Esophagus (tissue), 2 donors: ENCODE measurements at regions not wholly inside any gene's neighbourhood (a gene's known extent, or its start where the extent isn't known, plus 50 kb on each side); places are given as distances from the start of the nearest gene placed in this dataset.

Source experiments
- H3K27ac ChIP-seq, 2 donors: one replicate each; pipeline ENCODE4 v1.5.1; 2013; ENCODE audit warnings: low read depth in 2 of 2, mild to moderate bottlenecking in 2 of 2, inconsistent platforms in 1 of 2, low read length in 1 of 2, moderate library complexity in 1 of 2
- H3K27me3 ChIP-seq, 2 donors: one replicate each; pipeline ENCODE4 v1.6.1; 2013; ENCODE audit warnings: low read length in 2 of 2, control low read depth in 1 of 2, mild to moderate bottlenecking in 1 of 2; ENCODE audit not compliant: insufficient read depth in 2 of 2, control insufficient read depth in 1 of 2
- H3K36me3 ChIP-seq, 2 donors: one replicate each; pipeline ENCODE4 v1.6.1; 2013; ENCODE audit warnings: low read length in 1 of 2; ENCODE audit not compliant: control insufficient read depth in 2 of 2, insufficient read depth in 2 of 2
- H3K4me1 ChIP-seq, 2 donors: one replicate each; pipeline ENCODE4 v1.6.1; 2013; ENCODE audit warnings: low read length in 1 of 2; ENCODE audit not compliant: control insufficient read depth in 2 of 2, insufficient read depth in 2 of 2
- H3K4me3 ChIP-seq, 2 donors: one replicate each; pipeline ENCODE4 v1.5.1; 2013; ENCODE audit warnings: low read length in 2 of 2, mild to moderate bottlenecking in 2 of 2, low read depth in 1 of 2, moderate library complexity in 1 of 2
- H3K9me3 ChIP-seq, 2 donors: one replicate each; pipeline ENCODE4 v1.6.1; 2013; ENCODE audit warnings: mild to moderate bottlenecking in 2 of 2, low read depth in 1 of 2, low read length in 1 of 2, moderate library complexity in 1 of 2; ENCODE audit not compliant: control insufficient read depth in 2 of 2, insufficient read depth in 1 of 2
- WGBS, 2 donors: extraction: QIAGEN DNeasy Blood & Tissue Kit; methylation state at CpG; one replicate each; pipeline ENCODE4 v1.1.7; 2013; 5-methylcytosine and 5-hydroxymethylcytosine counted together
- donor health status: healthy with polysubstance abuse.
- donor health status: Bipolar disorder and iron deficiency.

DNA sequence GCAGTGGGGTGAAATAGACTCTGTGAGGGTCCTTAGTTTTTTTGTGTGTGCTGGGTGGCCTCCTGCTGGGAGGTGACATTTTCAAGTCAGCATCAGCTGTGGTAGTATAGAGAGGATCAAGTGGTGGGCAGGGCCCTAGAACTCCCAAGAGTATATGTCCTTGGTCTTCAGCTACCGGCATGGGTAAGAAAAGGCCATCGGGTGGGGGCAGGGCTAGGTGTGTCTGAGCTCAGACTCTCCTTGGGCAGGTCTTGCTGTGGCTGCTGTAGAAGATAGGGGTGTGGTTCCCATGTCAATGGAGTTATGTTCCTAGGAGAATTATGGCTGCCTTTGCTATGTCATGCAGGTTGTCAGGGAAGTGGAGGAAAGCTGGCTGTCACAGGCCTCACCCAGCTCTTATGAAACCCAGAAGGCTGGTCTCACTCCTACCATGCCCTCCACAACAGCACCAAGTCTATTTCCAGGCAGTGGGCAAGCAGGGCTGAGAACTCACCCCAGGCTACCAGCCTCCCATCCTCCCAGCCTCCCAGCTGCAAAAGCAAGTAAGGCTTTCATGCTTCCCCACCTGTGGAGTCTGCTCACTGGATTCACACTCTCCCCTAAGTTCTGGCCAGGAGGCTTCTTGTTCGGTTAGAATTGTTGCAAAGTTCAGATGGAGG, 130.6 kb upstream of the SOX1 start:
- H3K27me3 ChIP-seq: no peaks in the 10 kb centered on the region
- H3K27ac ChIP-seq: no peak overlapping the region
- H3K36me3 ChIP-seq: no peaks in the 10 kb centered on the region
- 77 to 87% methylated on average over 3 of the region's 3 CpGs for WGBS, 2 donors
- no peaks in the 10 kb centered on the region for H3K9me3 ChIP-seq
- H3K4me1 ChIP-seq: peaks cover 3 to 8% of the 10 kb centered on the region in 2 donors
- H3K4me3 ChIP-seq: no peak overlapping the region

DNA sequence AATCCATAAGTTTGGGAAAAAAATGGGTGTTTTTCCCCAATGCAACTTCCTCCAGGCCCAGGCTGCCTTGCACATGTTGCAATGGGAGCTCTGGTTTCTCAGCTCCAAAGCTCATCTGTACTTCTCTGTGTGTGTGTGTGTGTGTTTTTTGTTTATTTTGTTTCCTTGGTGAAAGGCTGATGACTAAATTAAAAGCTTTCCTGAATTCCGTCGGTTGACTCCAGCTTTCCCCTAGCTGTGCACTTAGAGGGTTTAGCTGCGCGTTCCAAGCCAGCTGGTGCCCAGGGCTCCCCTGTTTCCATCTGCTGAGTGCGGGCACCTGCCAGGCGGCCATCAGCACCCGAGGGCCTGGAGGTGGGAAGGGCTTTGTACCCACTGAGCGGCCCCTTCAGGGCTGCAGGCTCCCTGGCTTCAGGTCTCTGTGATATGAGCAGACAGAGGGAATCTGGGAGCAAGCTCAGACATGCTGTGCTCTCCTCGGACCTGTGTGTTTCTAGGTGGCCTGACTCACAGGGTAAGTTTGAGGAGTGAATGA, 129.1 kb upstream of the SOX1 start:
- H3K27ac ChIP-seq: peak overlapping the region; percentile 34 to 77
- H3K36me3 ChIP-seq: no peaks in the 10 kb centered on the region
- H3K9me3 ChIP-seq: no peaks in the 10 kb centered on the region
- 22 to 44% methylated on average over 9 of the region's 9 CpGs for WGBS, 2 donors
- no peaks in the 10 kb centered on the region for H3K27me3 ChIP-seq
- H3K4me3 ChIP-seq: no peak overlapping the region
- peaks cover 3 to 8% of the 10 kb centered on the region in 2 donors for H3K4me1 ChIP-seq

DNA sequence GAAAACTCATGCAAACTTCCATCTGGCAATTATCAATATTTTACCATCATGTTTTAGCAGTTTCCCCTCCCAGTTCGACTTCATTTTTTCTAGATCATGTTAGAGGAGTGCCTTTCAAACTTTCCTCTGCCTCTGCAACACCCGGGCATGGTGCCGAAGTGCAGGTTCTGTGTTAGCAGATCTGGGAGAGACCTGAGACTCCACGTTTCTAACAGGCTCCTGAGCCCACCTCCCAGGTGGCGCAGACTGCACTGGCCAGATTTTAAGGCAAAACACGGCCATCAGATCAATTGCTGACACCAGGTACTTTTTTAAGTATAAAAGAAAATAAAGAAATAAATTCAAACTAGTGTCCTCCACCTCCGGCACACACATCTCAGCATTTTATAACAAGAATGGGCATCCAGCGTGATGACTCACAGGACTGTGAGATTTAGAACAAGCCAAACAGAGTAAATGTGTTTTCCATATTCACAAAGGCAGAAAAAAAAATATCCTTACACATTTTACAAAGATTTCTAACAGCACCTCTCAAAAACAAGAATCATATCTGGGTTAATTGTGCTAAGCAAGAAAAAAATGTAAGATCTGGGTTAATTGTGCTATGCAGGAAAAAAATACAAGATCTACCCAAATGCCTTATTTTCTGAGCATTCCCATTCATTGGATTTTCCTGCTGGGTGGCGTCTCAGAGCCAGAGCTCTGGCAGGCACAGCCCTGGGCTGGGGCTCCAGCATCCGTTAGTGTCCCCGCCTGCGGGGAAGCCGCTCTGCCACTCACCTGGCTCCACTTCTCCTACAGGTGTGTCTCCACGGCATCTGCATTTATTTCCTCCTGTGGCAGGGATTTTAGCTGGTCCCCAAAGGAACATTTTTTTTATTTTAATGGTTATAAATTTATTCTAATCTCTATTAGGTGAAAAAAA, 127.9 kb upstream of the SOX1 start:
- H3K9me3 ChIP-seq: peaks cover 0 to under 1% of the 10 kb centered on the region in 2 donors
- no peak overlapping the region for H3K4me3 ChIP-seq
- H3K27ac ChIP-seq: peak overlapping the region; percentile 45
- H3K4me1 ChIP-seq: peaks cover 3 to 8% of the 10 kb centered on the region in 2 donors
- 39 to 47% methylated on average over 14 of the region's 14 CpGs for WGBS, 2 donors
- no peaks in the 10 kb centered on the region for H3K36me3 ChIP-seq
- H3K27me3 ChIP-seq: peaks cover 0 to 2% of the 10 kb centered on the region in 2 donors

DNA sequence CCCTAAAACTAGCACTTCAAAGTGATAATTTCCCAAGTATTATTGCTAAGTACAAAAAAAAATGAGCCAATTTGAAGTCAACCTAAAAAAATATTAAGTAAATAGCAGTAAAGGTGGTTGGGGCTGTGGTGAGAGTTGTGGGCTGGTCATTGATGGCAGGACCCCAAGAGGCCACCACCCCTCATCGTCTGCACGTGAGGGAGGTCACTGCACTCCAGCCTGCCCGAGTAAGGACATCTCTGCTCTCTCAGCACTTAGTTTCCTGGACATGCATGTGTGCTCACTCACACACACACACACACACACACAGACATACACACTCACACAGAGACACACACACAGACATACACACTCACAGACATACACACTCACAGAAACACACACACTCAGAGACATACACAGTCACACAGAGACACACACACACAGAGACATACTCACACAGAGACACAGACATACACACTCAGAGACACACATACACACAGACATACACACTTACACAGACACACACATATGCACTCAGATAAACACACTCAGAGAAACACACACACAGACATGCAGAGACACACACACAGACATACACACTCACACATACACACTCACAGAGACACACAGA, 127.2 kb upstream of the SOX1 start:
- Histone ChIP-seq H3K9me3 (peaks cover 0 to 2% of the 10 kb centered on the region in 2 donors), H3K27me3 (peaks cover 0 to 2% of the 10 kb centered on the region in 2 donors), H3K4me1 (peaks cover 3 to 8% of the 10 kb centered on the region in 2 donors), H3K27ac (no peak overlapping the region), H3K4me3 (no peak overlapping the region), H3K36me3 (no peaks in the 10 kb centered on the region)
- 43 to 72% methylated on average over 3 of the region's 3 CpGs for WGBS, 2 donors

DNA sequence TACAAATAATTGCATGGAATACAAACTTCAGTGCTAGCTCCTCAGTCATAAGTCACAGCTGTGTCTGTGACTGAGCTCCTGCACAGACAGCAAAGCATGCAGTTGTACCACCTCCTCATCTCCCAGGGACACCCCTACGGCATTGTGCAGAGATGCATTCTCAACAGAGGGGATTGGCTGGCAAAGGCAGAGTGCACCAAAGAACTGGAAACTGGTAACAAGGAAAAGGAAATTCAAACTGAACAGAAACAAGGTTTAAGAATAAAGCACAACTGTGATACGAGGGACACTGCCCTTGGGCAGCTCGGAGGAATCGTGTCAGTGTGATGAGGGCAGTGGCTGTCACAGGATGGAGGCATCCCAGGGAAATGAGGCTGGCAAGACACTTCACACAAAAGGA, 126.1 kb upstream of the SOX1 start:
- H3K27me3 ChIP-seq: peaks cover 0 to 2% of the 10 kb centered on the region in 2 donors
- H3K9me3 ChIP-seq: peaks cover 0 to 2% of the 10 kb centered on the region in 2 donors
- H3K27ac ChIP-seq: no peak overlapping the region
- peaks cover 3 to 8% of the 10 kb centered on the region in 2 donors for H3K4me1 ChIP-seq
- no peak overlapping the region for H3K4me3 ChIP-seq
- WGBS, 2 donors: 78 to 79% methylated on average over 4 of the region's 4 CpGs
- no peaks in the 10 kb centered on the region for H3K36me3 ChIP-seq

DNA sequence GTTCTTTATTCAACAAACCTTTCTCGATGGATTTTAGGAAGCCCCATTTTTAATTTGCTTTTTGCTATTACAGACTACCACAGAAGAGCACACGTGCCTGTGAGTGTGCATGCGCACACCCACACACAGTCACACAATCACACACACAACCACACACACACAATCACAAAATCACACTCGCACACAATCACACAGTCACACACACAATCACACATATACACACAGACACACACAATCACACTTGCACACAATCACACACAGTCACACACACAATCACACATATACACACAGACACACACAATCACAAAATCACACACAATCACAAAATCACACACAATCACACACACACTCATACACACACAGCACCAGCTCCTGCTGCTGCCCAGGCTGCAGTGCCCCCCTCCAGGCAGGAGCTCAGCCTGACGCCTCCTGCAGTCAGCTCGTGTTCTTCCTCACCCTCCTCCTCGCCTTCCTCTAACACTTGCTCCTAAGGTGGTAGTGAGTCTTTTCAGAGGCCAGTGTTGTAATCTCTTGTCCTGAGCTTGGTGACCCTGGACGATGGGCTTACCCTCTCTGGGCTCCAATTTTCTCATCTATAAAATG, 125.0 kb upstream of the SOX1 start:
- Histone ChIP-seq H3K4me3 (no peak overlapping the region), H3K27me3 (peaks cover 0 to 2% of the 10 kb centered on the region in 2 donors), H3K9me3 (peaks cover 0 to 2% of the 10 kb centered on the region in 2 donors), H3K36me3 (no peaks in the 10 kb centered on the region), H3K4me1 (peaks cover 3 to 6% of the 10 kb centered on the region in 2 donors), H3K27ac (no peak overlapping the region)
- 84 to 88% methylated on average over 8 of the region's 8 CpGs for WGBS, 2 donors

DNA sequence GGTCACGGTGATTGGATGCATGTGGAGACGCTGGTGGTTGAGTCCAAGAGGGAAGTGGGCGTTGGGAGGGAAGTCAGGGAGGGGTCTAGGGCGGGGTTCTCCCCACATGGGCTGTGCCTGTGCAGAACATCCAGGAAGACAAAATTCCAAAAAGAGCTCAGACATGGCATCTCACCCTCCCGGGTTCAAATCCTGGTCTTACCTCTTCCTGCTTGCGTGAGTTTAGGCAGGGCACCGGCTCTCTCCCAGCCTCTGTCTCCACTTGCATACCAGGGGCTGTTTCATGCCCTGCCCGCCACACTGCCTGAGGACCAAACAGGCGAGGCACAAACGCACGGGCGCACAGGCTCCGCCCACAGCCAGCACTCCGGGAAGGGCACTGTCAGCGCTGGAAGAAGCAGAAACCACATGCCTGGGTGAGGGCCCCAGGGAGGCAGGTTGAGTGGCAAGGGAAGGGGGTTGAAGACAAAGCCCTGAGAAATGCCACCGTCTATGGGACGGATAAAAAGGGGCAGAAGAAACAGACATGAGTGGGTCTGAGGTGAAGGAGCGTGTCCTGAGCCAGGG, 123.6 kb upstream of the SOX1 start:
- Histone ChIP-seq H3K27me3 (peaks cover 0 to 2% of the 10 kb centered on the region in 2 donors), H3K27ac (no peak overlapping the region), H3K36me3 (no peaks in the 10 kb centered on the region), H3K4me1 (peaks cover 0 to 9% of the 10 kb centered on the region in 2 donors), H3K9me3 (peaks cover 0 to 2% of the 10 kb centered on the region in 2 donors), H3K4me3 (no peak overlapping the region)
- WGBS, 2 donors: 63 to 71% methylated on average over 18 of the region's 18 CpGs

DNA sequence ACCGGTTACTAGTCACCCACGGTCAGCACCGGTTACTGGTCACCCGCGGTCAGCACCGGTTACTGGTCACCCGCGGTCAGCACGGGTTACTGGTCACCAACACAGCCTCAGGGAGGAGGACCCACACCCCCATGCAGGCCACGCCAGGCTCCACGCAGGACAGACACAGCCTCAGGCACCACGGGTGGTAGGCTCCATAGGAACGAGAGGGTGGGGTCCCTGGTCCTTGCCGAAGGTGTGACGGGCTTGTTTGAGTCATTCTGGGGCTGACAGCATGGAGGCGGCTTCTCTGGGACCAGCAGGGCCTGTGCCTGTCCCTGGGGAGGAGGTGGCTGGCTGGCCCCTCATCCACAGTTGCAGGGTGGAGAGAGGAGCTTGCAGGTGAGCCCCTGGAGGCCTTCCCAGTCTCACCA, 122.8 kb upstream of the SOX1 start:
- Histone ChIP-seq H3K9me3 (peaks cover 0 to 2% of the 10 kb centered on the region in 2 donors), H3K4me3 (no peak overlapping the region), H3K36me3 (no peaks in the 10 kb centered on the region), H3K27me3 (peaks cover 0 to 2% of the 10 kb centered on the region in 2 donors), H3K4me1 (peaks cover 0 to 9% of the 10 kb centered on the region in 2 donors), H3K27ac (no peak overlapping the region)
- WGBS, 2 donors: 79 to 82% methylated on average over 16 of the region's 16 CpGs

DNA sequence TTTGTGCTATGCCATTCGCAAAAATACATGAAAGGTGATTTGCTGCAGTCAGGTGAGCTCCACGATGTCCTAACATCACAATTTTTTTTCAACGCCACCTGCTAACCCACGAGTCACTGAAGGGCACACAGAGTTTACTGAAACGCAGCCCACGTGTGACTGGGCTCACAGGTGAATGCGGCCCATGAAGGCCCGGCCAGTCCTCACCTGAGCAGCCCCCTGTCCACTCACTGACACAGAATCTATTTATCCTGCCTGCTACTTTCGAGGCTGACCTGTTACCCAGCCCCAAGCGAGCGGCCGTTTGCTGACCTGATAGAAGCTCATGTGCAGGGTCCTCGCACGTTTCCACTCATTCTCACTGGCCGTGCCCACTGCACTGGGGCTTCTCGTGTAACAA, 121.9 kb upstream of the SOX1 start:
- peaks cover 0 to 11% of the 10 kb centered on the region in 2 donors for H3K9me3 ChIP-seq
- peaks cover 0 to 2% of the 10 kb centered on the region in 2 donors for H3K27me3 ChIP-seq
- 81 to 86% methylated on average over 16 of the region's 16 CpGs for WGBS, 2 donors
- H3K4me1 ChIP-seq: peaks cover 0 to 4% of the 10 kb centered on the region in 2 donors
- no peaks in the 10 kb centered on the region for H3K36me3 ChIP-seq
- no peak overlapping the region for H3K4me3 ChIP-seq
- no peak overlapping the region for H3K27ac ChIP-seq
